SK-N-SH (cell line): ENCODE measurements at regions not wholly inside any gene's neighbourhood (a gene's known extent, or its start where the extent isn't known, plus 50 kb on each side); places are given as distances from the start of the nearest gene placed in this dataset.

Source experiments
- CHD2 ChIP-seq: fragments of 150-350 bp; IDR thresholded peaks from 2 replicates; pipeline ENCODE4 v1.6.1; 2018; ENCODE audit warnings: low read length; ENCODE audit not compliant: partially characterized antibody
- EP300 ChIP-seq, 2 experiments: IDR thresholded peaks; 2 replicates each; pipeline versions ENCODE4 v1.4.0 to v1.6.1; 2012; ENCODE audit warnings: borderline replicate concordance in 1 of 2, low read depth in 1 of 2, low read length in 1 of 2
- GATA2 ChIP-seq: sonication (generic); formaldehyde crosslinking; IDR thresholded peaks from 2 replicates; pipeline ENCODE4 v1.5.0; 2020; ENCODE audit warnings: mild to moderate bottlenecking, missing genetic modification reagents
- POLR2AphosphoS5 ChIP-seq: IDR thresholded peaks from 2 replicates; pipeline ENCODE4 v1.6.1; 2012; ENCODE audit warnings: low read depth, low read length
- RFX5 ChIP-seq: IDR thresholded peaks from 2 replicates; pipeline ENCODE4 v1.6.1; 2012; ENCODE audit warnings: mild to moderate bottlenecking, improper control_type of control experiment, low read length
- TEAD4 ChIP-seq: IDR thresholded peaks from 2 replicates; pipeline ENCODE4 v1.4.0; 2012; ENCODE audit warnings: mild to moderate bottlenecking, borderline replicate concordance; ENCODE audit not compliant: insufficient read depth
- TF ChIP-seq, protein P1 (sequence below): fragments of 200-600 bp; sonication (generic); IDR thresholded peaks from 2 replicates; pipeline ENCODE4 v1.6.1; 2017; ENCODE audit warnings: antibody characterized with exemption, mild to moderate bottlenecking, moderate library complexity
- TF ChIP-seq, protein P2 (sequence below): fragments of 150-350 bp; IDR thresholded peaks from 2 replicates; pipeline ENCODE4 v1.6.1; 2017; ENCODE audit warnings: antibody characterized with exemption, low read length, low read depth, borderline replicate concordance
- TF ChIP-seq, protein P3 (sequence below): IDR thresholded peaks from 2 replicates; pipeline ENCODE4 v1.6.1; 2012; ENCODE audit warnings: mild to moderate bottlenecking, low read depth, low read length, moderate library complexity
- TF ChIP-seq, protein P4 (sequence below): fragments of 150-350 bp; IDR thresholded peaks from 2 replicates; pipeline ENCODE4 v1.6.1; 2016; ENCODE audit warnings: mild to moderate bottlenecking, low read depth, low read length

DNA sequence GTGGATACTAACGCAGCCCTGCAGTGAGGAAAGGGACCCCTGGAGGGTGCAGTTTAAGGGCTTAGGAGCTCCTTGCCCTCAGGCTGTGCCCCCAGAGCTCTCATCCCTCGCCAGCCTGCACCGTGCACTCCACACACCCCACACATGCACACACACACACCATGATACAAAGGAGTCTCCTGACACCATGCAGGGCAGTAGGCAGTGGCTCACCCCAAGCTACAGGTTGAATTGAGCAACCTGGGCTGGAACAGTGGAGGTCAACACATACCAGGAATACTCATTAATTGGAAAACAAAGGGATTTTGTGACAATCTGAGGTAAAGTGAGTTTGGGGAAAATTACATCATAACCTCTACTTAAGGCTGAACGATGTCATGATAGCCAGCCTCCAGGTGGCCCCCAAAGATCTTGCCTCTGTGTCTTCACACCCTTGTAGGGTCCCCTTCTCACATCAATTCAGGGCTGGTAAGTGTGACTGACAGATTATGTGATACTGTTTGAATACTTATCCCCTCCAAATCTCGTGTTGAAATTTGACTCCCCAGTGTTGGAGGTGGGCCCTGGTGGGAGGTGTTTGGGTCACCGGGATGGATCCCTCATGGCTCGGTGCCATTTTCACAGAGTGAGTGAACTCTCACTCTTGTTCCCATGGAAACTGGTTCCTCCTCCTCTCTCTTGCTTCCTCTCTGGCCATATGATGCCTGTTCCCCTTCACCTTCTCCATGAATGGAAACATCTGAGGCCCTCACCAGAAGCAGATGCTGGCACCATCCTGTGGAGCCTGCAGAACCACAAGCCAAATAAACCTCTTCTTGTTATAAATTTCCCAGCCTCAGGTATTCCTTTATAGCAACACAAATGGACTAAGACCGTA, 111.0 kb upstream of the RAB4A start:
- TF ChIP-seq TEAD4 (no peak), RFX5 (no peak), EP300 (IDR thresholded peaks at IDR 0.05; ENCODE audit: borderline replicate concordance in 1 of 2, low read depth in 1 of 2, low read length in 1 of 2) (no peak), GATA2 (CRISPR knock-in tag) (no peak), POLR2AphosphoS5 (no peak), CHD2 (no peak)
- TF ChIP-seq, protein P1, sequence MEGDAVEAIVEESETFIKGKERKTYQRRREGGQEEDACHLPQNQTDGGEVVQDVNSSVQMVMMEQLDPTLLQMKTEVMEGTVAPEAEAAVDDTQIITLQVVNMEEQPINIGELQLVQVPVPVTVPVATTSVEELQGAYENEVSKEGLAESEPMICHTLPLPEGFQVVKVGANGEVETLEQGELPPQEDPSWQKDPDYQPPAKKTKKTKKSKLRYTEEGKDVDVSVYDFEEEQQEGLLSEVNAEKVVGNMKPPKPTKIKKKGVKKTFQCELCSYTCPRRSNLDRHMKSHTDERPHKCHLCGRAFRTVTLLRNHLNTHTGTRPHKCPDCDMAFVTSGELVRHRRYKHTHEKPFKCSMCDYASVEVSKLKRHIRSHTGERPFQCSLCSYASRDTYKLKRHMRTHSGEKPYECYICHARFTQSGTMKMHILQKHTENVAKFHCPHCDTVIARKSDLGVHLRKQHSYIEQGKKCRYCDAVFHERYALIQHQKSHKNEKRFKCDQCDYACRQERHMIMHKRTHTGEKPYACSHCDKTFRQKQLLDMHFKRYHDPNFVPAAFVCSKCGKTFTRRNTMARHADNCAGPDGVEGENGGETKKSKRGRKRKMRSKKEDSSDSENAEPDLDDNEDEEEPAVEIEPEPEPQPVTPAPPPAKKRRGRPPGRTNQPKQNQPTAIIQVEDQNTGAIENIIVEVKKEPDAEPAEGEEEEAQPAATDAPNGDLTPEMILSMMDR, result no peak
- TF ChIP-seq, protein P2, sequence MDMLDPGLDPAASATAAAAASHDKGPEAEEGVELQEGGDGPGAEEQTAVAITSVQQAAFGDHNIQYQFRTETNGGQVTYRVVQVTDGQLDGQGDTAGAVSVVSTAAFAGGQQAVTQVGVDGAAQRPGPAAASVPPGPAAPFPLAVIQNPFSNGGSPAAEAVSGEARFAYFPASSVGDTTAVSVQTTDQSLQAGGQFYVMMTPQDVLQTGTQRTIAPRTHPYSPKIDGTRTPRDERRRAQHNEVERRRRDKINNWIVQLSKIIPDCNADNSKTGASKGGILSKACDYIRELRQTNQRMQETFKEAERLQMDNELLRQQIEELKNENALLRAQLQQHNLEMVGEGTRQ, result no peak
- TF ChIP-seq, protein P3, sequence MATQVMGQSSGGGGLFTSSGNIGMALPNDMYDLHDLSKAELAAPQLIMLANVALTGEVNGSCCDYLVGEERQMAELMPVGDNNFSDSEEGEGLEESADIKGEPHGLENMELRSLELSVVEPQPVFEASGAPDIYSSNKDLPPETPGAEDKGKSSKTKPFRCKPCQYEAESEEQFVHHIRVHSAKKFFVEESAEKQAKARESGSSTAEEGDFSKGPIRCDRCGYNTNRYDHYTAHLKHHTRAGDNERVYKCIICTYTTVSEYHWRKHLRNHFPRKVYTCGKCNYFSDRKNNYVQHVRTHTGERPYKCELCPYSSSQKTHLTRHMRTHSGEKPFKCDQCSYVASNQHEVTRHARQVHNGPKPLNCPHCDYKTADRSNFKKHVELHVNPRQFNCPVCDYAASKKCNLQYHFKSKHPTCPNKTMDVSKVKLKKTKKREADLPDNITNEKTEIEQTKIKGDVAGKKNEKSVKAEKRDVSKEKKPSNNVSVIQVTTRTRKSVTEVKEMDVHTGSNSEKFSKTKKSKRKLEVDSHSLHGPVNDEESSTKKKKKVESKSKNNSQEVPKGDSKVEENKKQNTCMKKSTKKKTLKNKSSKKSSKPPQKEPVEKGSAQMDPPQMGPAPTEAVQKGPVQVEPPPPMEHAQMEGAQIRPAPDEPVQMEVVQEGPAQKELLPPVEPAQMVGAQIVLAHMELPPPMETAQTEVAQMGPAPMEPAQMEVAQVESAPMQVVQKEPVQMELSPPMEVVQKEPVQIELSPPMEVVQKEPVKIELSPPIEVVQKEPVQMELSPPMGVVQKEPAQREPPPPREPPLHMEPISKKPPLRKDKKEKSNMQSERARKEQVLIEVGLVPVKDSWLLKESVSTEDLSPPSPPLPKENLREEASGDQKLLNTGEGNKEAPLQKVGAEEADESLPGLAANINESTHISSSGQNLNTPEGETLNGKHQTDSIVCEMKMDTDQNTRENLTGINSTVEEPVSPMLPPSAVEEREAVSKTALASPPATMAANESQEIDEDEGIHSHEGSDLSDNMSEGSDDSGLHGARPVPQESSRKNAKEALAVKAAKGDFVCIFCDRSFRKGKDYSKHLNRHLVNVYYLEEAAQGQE, result no peak
- TF ChIP-seq, protein P4, sequence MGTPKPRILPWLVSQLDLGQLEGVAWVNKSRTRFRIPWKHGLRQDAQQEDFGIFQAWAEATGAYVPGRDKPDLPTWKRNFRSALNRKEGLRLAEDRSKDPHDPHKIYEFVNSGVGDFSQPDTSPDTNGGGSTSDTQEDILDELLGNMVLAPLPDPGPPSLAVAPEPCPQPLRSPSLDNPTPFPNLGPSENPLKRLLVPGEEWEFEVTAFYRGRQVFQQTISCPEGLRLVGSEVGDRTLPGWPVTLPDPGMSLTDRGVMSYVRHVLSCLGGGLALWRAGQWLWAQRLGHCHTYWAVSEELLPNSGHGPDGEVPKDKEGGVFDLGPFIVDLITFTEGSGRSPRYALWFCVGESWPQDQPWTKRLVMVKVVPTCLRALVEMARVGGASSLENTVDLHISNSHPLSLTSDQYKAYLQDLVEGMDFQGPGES, result no peak
